Heart right ventricle (tissue), 16 donors: ENCODE measurements at regions not wholly inside any gene's neighbourhood (a gene's known extent, or its start where the extent isn't known, plus 50 kb on each side); places are given as distances from the start of the nearest gene placed in this dataset.

Experiments used
- ATAC-seq, 8 donors: fragments of 200-7000 bp; cut with Tn5 transposase; one replicate each; pipeline ENCODE4 v1.9.1; 2020; ENCODE audit warnings: mild to moderate bottlenecking in 8 of 8, moderate library complexity in 8 of 8, moderate number of reproducible peaks in 1 of 8
- DNase-seq, 2 donors: peaks; one replicate each; pipeline ENCODE4 v3.0.0-alpha.2; 2020
- H3K27ac ChIP-seq, 10 donors: fragments of 200-600 bp; sonication (generic) in 2 of 10; one replicate each; pipeline versions ENCODE4 v1.5.0 to v1.8.0; 2020 to 2022; ENCODE audit warnings: mild to moderate bottlenecking in 3 of 10
- H3K27me3 ChIP-seq, 7 donors: fragments of 200-600 bp; one replicate each; pipeline ENCODE4 v1.8.0; 2021 to 2022; ENCODE audit warnings: mild to moderate bottlenecking in 2 of 7
- H3K36me3 ChIP-seq, 9 donors: fragments of 200-600 bp; sonication (generic) in 1 of 9; one replicate each; pipeline versions ENCODE4 v1.5.0 to v1.8.0; 2020 to 2022; ENCODE audit warnings: mild to moderate bottlenecking in 2 of 9
- H3K4me1 ChIP-seq, 9 donors: fragments of 200-600 bp; sonication (generic) in 1 of 9; one replicate each; pipeline versions ENCODE4 v1.5.0 to v1.8.0; 2020 to 2022; ENCODE audit warnings: mild to moderate bottlenecking in 4 of 9
- H3K4me3 ChIP-seq, 10 donors: fragments of 200-600 bp; sonication (generic) in 2 of 10; one replicate each; pipeline versions ENCODE4 v1.5.0 to v1.8.0; 2020 to 2022; ENCODE audit warnings: mild to moderate bottlenecking in 7 of 10, moderate library complexity in 2 of 10
- H3K9me3 ChIP-seq, 11 donors: fragments of 200-600 bp in 10 of 11; sonication (generic) in 2 of 11; one replicate each; pipeline versions ENCODE4 v1.5.0 to v1.8.0; 2013 to 2022; ENCODE audit warnings: mild to moderate bottlenecking in 2 of 11, control low read depth in 1 of 11, moderate library complexity in 1 of 11
- CTCF ChIP-seq, 9 donors: fragments of 200-600 bp; sonication (generic) in 2 of 9; IDR thresholded peaks; one replicate each; pipeline versions ENCODE4 v1.5.0 to v1.8.0; 2021 to 2022; ENCODE audit warnings: antibody characterized with exemption in 9 of 9, mild to moderate bottlenecking in 5 of 9, moderate library complexity in 1 of 9
- WGBS, 2 donors: extraction: QIAGEN DNeasy Blood & Tissue Kit; methylation state at CpG; one replicate each; pipeline ENCODE4 v1.1.7; 2013; ENCODE audit warnings: inconsistent platforms in 1 of 2; 5-methylcytosine and 5-hydroxymethylcytosine counted together
- intact Hi-C, 10 donors: fragments of 100-400 bp; cut with DNase I; formaldehyde crosslinking; loops; one replicate each; pipeline versions ENCODE4 v1.11.1 to v1.14.2; 2022
- donor health status: Arrhythmogenic right ventricular cardiomyopathy.
- donor health status: ischemic (EF 13 %, LVEDD 7.1; RV severe dilation, severe dysfunction).
- donor health status: healthy with polysubstance abuse.
- donor health status: DM: no; HTN: yes; CAD: no.
- donor health status: DM: no; HTN: no; CAD: no.
- donor health status: ischemic (EF 25% LVEDD 6.9; RV normal size, moderate dysfunction).
- donor health status: ischemic (EF 25% LVEDD 5.7; RV mildly dilated, moderate dysfunction).
- donor health status: healthy.
- donor health status: DM: yes; HTN: yes; CAD: no.
- donor health status: Ischemic cardiomyopathy.
- donor health status: ischemic (EF 35%, LVEDD 5.7; RV mildly dilated, moderate dysfunction).
- donor health status: nonischemic (EF 11% LVEDD 7.7; RV severe dilation, severe dysfunction).
- donor health status: DM: yes; HTN: yes; CAD: no.
- donor health status: PGD.
- donor health status: ischemic (EF 29% LVEDD 5.4; RV normal size, mild dysfunction).
- donor health status: nonischemic (EF 23%, LVEDD 6.1; RV moderate dilation, normal function).

- Histone ChIP-seq H3K27ac (no peak overlapping the region), H3K9me3 (no peaks in the 10 kb centered on the region), H3K36me3 (no peaks in the 10 kb centered on the region), H3K4me1 (no peaks in the 10 kb centered on the region), H3K4me3 (no peak overlapping the region), H3K27me3 (no peaks in the 10 kb centered on the region)
- WGBS, 2 donors = 81 to 87% methylated on average over 1 of the region's 1 CpG
- TF ChIP-seq CTCF (IDR thresholded peaks at IDR 0.05) = no peak
- intact Hi-C loops = no loop called here
- no peak for DNase-seq
- ATAC-seq = no peak
Measured at GRCh38 chr6:98686008-98686601, 148.3 kb upstream of the POU3F2 start.

GRCh38 chr6:98687752-98688151 is 146.6 kb upstream of the POU3F2 start:
- H3K9me3 ChIP-seq = no peaks in the 10 kb centered on the region
- H3K4me3 ChIP-seq = no peak overlapping the region
- intact Hi-C loops = no loop called here
- no peak for ATAC-seq
- H3K36me3 ChIP-seq = no peaks in the 10 kb centered on the region
- H3K4me1 ChIP-seq = no peaks in the 10 kb centered on the region
- no peaks in the 10 kb centered on the region for H3K27me3 ChIP-seq
- 51 to 65% methylated on average over 4 of the region's 4 CpGs for WGBS, 2 donors
- no peak for DNase-seq
- no peak overlapping the region for H3K27ac ChIP-seq
- TF ChIP-seq CTCF (IDR thresholded peaks at IDR 0.05) = no peak

DNA sequence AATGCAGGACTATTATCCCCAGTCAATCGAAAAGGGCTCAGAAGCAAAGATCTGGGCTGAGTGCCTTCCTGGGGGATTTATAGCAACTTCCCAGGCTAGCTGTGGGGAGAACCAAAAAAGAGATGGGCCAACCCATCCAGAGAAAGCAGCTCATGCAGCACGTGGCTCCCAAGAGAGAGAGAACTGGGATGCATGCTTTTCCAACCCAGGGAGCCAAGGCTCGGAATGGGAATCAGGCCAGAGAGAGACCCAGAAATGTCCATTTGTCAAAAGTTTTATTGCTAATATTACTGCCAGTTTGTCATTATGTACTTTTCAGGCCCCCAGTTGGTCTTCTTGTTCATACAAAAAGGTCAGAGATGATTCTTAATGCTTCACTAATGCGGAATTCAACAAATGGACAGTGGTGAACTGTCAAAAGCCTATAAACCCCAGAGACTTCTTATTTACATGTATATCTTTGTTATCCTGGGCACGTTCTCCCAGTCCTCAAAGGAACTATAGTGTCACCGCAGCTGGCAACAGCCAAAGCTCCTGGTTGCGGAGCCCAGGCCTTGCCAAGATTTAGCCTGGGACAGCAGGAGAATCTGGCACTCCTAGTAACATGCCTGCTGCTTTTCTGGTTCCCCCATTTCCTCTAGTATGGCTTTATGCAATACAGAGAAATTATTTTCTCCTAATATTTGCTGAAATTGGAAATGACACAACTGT is 139.1 kb upstream of the POU3F2 start:
- H3K27ac ChIP-seq = no peak overlapping the region
- intact Hi-C loops = no loop called here
- no peaks in the 10 kb centered on the region for H3K27me3 ChIP-seq
- no peaks in the 10 kb centered on the region for H3K36me3 ChIP-seq
- DNase-seq (no peak), ATAC-seq (no peak)
- 69 to 74% methylated on average over 7 of the region's 7 CpGs for WGBS, 2 donors
- no peaks in the 10 kb centered on the region for H3K4me1 ChIP-seq
- no peaks in the 10 kb centered on the region for H3K9me3 ChIP-seq
- no peak for TF ChIP-seq CTCF (IDR thresholded peaks at IDR 0.05)
- H3K4me3 ChIP-seq = no peak overlapping the region

DNA sequence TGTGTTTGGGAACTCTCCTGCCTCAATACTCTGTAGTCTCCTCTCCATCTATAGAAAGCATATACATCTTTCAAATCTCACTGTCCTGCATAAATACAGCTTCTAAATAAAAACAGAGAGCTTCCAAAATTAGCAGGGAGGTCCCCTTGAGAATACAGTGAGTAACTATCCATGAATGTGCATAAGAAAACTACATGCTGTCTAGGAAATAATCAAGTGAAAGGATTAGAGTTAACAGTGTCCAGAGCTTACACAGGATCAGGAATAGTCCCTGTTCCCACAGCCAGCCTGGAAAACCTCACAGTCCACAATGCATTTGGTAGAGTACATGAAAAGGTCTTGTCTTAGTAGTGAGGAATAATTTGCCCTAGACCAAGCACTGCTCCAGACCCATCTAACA is 123.0 kb upstream of the POU3F2 start:
- H3K27ac ChIP-seq = no peak overlapping the region
- H3K4me1 ChIP-seq = no peaks in the 10 kb centered on the region
- no peaks in the 10 kb centered on the region for H3K9me3 ChIP-seq
- ATAC-seq (no peak), DNase-seq (no peak)
- no peak for TF ChIP-seq CTCF (IDR thresholded peaks at IDR 0.05)
- H3K27me3 ChIP-seq = peaks cover 0 to 3% (median 0%) of the 10 kb centered on the region in 7 donors
- H3K36me3 ChIP-seq = no peaks in the 10 kb centered on the region
- H3K4me3 ChIP-seq = no peak overlapping the region
- intact Hi-C loops = no loop called here
